ENCODE measurements at regions not wholly inside any gene's neighbourhood (a gene's known extent, or its start where the extent isn't known, plus 50 kb on each side); places are given as distances from the start of the nearest gene placed in this dataset.

DNA sequence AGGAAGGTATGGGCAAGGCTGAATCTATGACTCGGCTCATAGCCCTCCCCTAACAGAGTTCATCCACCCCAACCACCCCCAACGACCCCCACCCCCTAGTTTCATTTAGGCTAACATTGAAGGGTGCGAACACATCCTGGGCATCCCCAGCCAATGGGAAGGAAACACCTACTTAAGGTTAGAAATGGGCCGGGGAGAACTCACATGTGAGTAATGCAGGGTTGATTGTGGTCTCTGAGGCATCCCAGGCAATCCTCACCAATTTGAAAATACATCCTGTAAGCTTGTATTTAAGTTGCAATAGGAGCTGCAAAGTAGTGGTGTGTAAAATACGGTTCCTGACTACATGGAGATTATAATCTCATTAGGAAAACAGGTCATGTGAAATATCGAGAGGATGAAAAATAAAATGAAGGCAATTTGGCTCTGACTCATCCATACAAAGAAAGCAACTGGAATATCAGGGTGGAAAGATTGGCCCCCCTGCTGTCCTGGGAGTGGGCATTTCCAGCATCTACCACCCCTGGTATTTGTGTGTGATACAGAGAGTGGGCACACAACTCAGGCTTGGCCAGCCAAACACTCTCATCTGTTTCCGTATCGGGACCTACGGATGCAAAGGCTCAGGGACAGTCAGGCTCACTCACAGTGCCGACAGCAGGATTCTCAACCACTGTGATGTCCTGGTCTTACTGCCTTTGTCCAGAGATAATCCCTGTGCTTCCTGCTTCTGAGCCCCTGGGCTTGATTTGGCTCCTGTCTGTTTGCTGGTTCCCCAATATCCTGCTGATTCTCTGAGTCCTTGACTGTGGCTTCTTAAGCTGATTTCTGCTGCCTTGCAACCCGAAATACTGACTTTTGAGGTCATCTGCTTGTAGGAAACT is 90.0 kb upstream of the NCKAP5 start:
- TF ChIP-seq, protein P1, sequence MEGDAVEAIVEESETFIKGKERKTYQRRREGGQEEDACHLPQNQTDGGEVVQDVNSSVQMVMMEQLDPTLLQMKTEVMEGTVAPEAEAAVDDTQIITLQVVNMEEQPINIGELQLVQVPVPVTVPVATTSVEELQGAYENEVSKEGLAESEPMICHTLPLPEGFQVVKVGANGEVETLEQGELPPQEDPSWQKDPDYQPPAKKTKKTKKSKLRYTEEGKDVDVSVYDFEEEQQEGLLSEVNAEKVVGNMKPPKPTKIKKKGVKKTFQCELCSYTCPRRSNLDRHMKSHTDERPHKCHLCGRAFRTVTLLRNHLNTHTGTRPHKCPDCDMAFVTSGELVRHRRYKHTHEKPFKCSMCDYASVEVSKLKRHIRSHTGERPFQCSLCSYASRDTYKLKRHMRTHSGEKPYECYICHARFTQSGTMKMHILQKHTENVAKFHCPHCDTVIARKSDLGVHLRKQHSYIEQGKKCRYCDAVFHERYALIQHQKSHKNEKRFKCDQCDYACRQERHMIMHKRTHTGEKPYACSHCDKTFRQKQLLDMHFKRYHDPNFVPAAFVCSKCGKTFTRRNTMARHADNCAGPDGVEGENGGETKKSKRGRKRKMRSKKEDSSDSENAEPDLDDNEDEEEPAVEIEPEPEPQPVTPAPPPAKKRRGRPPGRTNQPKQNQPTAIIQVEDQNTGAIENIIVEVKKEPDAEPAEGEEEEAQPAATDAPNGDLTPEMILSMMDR (IDR thresholded peaks at IDR 0.05) = no peak
- no peak for TF ChIP-seq POLR2A (IDR thresholded peaks at IDR 0.05)
- no peak for TF ChIP-seq EP300 (IDR thresholded peaks at IDR 0.05)

All from upper lobe of left lung (tissue), 4 donors.